PC-9 (cell line): ENCODE measurements at regions not wholly inside any gene's neighbourhood (a gene's known extent, or its start where the extent isn't known, plus 50 kb on each side); places are given as distances from the start of the nearest gene placed in this dataset.

Source experiments
- CTCF ChIP-seq: fragments of 200-600 bp; sonication (generic); conservative IDR thresholded peaks from 2 replicates; pipeline ENCODE4 v1.6.1; 2017; ENCODE audit warnings: mixed run types, antibody characterized with exemption, mild to moderate bottlenecking, moderate library complexity
- EZH2 ChIP-seq: fragments of 200-600 bp; sonication (generic); IDR thresholded peaks from 2 replicates; pipeline ENCODE4 v1.8.0; 2017; ENCODE audit warnings: antibody characterized with exemption, low read depth

GRCh38 chr3:102179326-102180177, 255.3 kb upstream of the ZPLD1 start:
- TF ChIP-seq CTCF = no peak
- TF ChIP-seq EZH2 = no peak
